GM18870 (cell line): ENCODE measurements at regions not wholly inside any gene's neighbourhood (a gene's known extent, or its start where the extent isn't known, plus 50 kb on each side); places are given as distances from the start of the nearest gene placed in this dataset.
"Not testable (repeated sequence)": the region's sequence is repeated elsewhere in the genome, so short reads cannot be mapped to it uniquely, and the experiment has no call there.

ENCODE experiments used
- ATAC-seq: cut with Tn5 transposase; IDR thresholded peaks from one replicate; pipeline ENCODE4 v1.9.1; 2021; ENCODE audit warnings: moderate library complexity; ENCODE audit not compliant: unreplicated experiment

- ATAC-seq, result no peak
Observed at GRCh38 chr1:4132352-4133296, 232.6 kb upstream of the C1orf174 start.

- ATAC-seq, result no peak
Observed at GRCh38 chr1:4133297-4133938, 233.3 kb upstream of the C1orf174 start.

GRCh38 chr1:4133939-4134321, 233.9 kb upstream of the C1orf174 start:
- ATAC-seq, result no peak

- not testable (repeated sequence) for ATAC-seq
Observed at GRCh38 chr1:4135853-4136252, 235.8 kb upstream of the C1orf174 start.

GRCh38 chr1:4137621-4138415, 237.7 kb upstream of the C1orf174 start:
- no peak for ATAC-seq

GRCh38 chr1:4139646-4140045, 239.6 kb upstream of the C1orf174 start:
- ATAC-seq, result no peak

GRCh38 chr1:4140241-4140640, 240.2 kb upstream of the C1orf174 start:
- ATAC-seq, result no peak

GRCh38 chr1:4140821-4141220, 240.7 kb upstream of the C1orf174 start:
- no peak for ATAC-seq

GRCh38 chr1:4144349-4144971, 244.4 kb upstream of the C1orf174 start:
- ATAC-seq, result no peak

- no peak for ATAC-seq
Observed at GRCh38 chr1:4146101-4146500, 246.0 kb upstream of the C1orf174 start.

- no peak for ATAC-seq
Observed at GRCh38 chr1:4146614-4147013, 246.5 kb upstream of the C1orf174 start.

GRCh38 chr1:4147509-4147908, 247.4 kb upstream of the C1orf174 start:
- ATAC-seq, result no peak

GRCh38 chr1:4149281-4149680, 249.2 kb upstream of the C1orf174 start:
- ATAC-seq, result no peak

- no peak for ATAC-seq
Observed at GRCh38 chr1:4149831-4150230, 249.8 kb upstream of the C1orf174 start.

GRCh38 chr1:4150262-4150661, 250.2 kb upstream of the C1orf174 start:
- ATAC-seq, result no peak

GRCh38 chr1:4152266-4152665, 252.2 kb upstream of the C1orf174 start:
- ATAC-seq, result no peak

GRCh38 chr1:4153571-4153970, 253.5 kb upstream of the C1orf174 start:
- ATAC-seq, result no peak

- no peak for ATAC-seq
Observed at GRCh38 chr1:4156241-4156973, 256.3 kb upstream of the C1orf174 start.

- no peak for ATAC-seq
Observed at GRCh38 chr1:4160181-4160580, 260.1 kb upstream of the C1orf174 start.

GRCh38 chr1:4161366-4162006, 261.4 kb upstream of the C1orf174 start:
- no peak for ATAC-seq
